SHP77 treated with DMSO at 0.1 percent for 48 hours (cell line): ENCODE measurements at regions not wholly inside any gene's neighbourhood (a gene's known extent, or its start where the extent isn't known, plus 50 kb on each side); places are given as distances from the start of the nearest gene placed in this dataset.

Source experiments
- DNase-seq: peaks from one replicate; lab custom pipeline; 2025; lab: John Stamatoyannopoulos, UW

DNA sequence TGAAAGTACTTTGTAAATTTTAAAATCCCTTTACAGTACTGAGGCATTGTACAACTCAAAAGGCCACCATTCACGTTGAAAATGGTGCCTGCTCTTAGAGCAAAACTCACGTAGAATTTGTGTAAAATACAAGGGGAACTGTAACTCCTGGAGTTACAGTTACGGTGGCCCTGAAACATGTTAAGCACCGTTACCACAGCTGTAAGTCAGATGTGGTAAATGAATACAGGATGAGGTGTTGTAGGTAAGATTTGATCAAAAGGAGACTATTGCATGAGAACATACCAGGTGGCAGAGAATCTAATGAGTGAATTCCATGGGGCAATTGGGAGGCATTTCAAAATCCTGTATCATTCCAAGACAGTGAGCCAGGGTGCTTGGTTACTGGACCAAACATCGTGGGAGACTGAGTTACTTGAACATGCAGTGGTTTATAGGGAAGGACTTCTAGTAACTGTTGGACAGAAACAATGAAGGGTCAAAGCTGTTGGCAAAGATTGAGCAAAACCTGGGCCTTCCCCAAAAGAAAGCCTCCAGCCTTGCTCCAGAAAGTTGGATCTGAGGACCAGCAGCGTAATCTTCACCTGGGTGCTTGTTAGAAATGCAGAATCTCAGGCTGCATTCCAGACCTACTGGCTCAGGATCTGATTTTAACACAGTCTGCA, 535.8 kb upstream of the POU3F3 start:
- no peak for DNase-seq

GRCh38 chr2:104321116-104321795, 532.7 kb upstream of the POU3F3 start:
- DNase-seq: no peak

GRCh38 chr2:104321796-104322349, 532.0 kb upstream of the POU3F3 start:
- no peak for DNase-seq

DNA sequence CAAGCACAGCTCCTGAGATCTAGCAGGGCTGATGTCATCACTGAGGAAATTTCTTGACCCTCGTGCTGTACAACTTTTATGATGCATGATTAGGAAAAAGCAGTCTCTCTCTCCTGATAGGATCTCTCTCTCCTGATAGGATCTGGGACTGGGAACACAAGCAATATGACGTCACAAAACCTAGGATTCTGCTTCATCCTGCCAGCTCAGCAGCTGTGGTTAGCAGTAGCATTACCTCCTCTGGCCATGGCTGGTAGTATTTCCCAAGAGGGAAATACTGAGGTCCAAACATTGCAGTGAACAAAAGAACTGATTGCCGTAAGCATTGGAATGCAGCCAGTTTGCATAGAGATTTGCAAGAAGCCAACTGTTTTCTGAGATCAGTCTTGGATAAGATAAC, 521.2 kb upstream of the POU3F3 start:
- DNase-seq: no peak

DNA sequence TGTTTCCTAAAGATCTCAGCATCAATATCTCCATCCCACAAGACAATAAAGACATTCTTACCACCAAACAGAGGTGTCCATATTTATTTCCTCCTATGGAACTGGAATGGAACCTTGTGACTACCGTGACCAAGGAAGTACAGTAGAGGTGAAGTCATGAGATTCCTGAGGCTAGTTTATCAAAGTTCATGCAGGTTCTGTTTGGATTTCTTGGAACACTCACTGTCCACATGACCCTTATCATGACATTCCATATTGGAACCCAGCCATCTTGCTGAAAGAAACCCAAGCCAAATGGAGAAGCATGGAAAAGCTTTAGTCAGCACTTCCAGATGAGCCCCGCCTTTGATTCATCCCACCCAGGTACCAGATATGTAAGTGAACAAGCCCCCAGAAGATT, 516.0 kb upstream of the POU3F3 start:
- no peak for DNase-seq

GRCh38 chr2:104340162-104340561, 513.8 kb upstream of the POU3F3 start:
- no peak for DNase-seq

- DNase-seq: no peak
These were observed 512.8 kb upstream of the POU3F3 start for GRCh38 chr2:104340879-104341828.

GRCh38 chr2:104344306-104344705, 509.6 kb upstream of the POU3F3 start:
- no peak for DNase-seq

GRCh38 chr2:104344985-104345384, 508.9 kb upstream of the POU3F3 start:
- DNase-seq: no peak

- DNase-seq: no peak
These were observed 495.8 kb upstream of the POU3F3 start for GRCh38 chr2:104358122-104358521.

DNA sequence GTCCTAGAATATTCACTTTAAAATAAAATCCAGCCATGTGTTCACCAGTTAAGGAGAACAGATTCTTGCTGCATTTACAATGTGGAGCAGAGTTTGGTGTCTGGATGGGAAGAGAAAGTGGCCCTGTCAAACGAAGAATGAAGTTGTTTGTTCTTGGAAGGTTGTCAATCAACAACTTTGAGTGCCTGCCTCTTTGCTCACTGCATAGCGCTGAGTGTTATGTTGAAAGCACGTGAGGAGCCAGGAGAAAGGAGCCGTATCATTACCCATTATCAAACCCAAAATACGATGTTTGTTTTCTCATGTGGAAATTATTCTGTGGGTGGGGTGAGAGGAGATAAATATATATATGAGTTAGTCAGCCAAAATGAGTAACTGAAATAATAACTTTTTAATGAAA, 492.5 kb upstream of the POU3F3 start:
- no peak for DNase-seq

DNA sequence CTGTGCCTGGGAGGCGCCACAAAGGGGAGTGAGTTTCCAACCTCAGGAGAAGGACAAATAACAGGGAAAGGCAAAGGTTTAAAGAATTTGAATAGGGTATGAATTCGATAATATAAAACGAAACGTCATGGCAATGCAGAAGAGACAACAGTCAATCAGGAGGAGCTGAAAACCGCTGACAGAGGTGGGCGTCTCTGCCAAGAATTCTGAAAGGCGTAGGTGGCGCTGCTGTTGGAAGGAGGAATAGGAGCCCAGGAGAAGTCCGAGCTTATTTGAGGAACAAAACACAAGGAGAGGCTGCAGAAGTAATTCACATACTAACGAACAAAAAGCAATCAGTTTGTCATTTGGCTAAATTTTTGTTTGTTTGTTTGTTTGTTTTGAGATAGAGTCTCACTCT, 485.8 kb upstream of the POU3F3 start:
- no peak for DNase-seq

DNA sequence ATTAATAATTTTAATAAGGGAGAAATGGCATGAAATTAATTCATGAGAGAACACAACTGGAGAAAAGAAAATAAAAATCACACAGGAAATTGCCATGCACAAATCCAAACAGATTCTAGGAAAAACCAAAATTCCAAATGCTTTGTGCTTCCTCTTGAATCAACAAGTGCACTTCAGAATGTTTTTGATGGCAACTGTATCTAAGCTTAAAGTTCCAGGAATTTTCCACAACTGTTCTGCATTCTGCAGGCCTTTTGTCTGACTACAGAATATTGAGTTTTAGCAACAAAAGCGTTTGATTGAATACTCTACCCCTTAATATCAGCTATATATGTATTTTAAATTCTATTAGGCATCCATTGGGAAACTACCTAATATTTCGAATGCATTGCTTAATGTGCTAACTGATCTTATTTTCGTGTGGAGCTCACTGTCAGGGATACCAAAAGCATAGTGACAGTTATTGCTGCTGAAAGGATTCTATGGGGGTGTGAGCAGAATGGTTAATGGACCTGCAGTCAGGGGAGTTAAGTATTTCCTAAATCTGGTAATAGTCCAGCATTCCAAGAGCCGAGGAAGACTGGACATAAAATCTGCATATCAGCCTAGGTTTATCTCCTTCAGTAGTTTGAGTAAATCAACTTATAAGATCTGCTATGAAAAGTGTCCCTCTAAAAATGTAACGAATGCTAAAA, 482.7 kb upstream of the POU3F3 start:
- DNase-seq: no peak

- no peak for DNase-seq
These were observed 478.7 kb upstream of the POU3F3 start for GRCh38 chr2:104375206-104375605.

- DNase-seq: no peak
These were observed 475.0 kb upstream of the POU3F3 start for GRCh38 chr2:104378853-104379374.

GRCh38 chr2:104384961-104385360, 469.0 kb upstream of the POU3F3 start:
- DNase-seq: no peak

DNA sequence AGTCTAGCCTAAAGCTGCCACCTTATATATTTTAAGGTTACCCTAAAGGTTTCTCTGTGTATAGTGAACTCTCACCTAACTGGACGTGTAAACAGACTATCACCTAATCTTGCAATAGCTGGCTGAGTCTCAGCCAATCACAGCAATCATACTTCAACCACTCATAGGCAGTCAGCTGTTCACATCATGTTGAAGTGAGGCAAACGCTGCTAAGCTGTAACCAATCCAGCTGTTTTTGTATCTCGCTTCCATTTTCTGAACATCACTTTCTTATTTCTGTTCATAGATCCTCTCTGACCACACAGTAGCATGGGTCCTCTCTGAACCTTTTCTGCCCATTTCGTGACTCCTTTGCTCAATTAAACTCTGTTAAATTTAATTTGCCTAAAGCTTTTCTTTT, 468.2 kb upstream of the POU3F3 start:
- DNase-seq: no peak

GRCh38 chr2:104388296-104388695, 465.6 kb upstream of the POU3F3 start:
- DNase-seq: no peak

DNA sequence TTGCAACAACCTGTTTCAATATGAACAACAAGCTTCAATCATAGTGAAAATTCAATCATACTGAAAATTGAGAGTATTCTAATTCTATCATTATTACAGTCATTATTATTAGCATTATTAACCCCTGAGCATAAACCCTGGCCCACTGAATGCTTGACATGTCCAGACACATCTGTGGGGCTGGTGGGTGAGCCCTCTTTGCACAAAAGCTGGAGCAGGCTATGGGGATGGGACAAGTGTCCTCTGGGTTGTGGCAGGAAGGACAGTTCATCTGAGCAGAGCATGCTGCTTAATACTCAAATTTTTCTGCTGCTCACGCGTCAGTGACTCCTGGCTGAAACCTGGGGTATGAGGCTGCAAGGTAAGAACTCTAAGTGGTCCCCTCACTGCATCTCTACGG, 451.1 kb upstream of the POU3F3 start:
- DNase-seq: no peak

DNA sequence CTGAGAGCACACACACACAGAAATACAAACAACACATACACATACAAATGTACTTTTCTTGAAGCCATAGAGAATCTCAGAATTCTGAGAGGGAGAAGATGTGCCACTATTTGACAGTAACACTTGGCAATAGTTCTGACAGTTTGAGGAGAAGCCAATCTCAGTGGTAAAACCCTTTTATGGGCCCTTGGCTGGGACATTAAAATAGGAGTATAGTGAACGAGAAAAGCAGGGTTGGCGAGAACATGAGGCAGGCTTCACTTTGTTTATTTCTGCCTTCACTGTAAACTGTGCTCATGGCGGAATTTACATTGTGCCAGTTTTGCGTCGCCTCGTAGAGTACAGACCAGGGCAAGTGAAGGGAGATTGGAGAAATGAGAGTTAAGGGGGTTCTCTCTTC, 449.4 kb upstream of the POU3F3 start:
- DNase-seq: no peak

- no peak for DNase-seq
These were observed 448.3 kb upstream of the POU3F3 start for GRCh38 chr2:104405623-104406022.

DNA sequence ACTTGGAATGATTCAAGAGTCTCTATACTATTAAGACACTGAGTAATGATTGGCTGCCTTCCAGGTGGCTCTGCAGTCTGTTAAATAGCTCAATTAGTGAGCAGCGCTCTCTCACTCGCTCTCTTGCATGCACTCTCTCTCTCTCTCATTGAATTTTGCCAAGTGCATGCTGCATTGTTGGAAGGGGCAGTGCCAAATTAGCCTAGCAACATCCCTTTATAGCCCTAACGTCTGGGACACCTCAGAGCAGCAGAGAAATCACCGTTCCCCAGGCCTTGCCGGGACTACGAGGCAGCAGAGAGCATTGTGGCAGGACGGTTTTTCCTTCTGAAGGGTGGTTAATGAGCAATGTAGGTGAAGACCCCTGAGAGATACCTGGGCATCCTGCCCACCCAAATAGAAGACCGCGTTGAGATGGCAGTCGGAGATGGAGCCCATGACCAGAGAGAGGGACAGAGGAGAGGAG, 447.6 kb upstream of the POU3F3 start:
- no peak for DNase-seq
